GM12865 (cell line): ENCODE measurements at regions not wholly inside any gene's neighbourhood (a gene's known extent, or its start where the extent isn't known, plus 50 kb on each side); places are given as distances from the start of the nearest gene placed in this dataset.

Experiments
- DNase-seq: peaks from one replicate; pipeline ENCODE4 v3.0.0; 2010; ENCODE audit warnings: low read depth
- H3K4me3 ChIP-seq: 2 replicates; pipeline ENCODE4 v1.5.1; 2011; ENCODE audit warnings: mild to moderate bottlenecking, low read depth, low read length, control low read depth
- TF ChIP-seq, protein P1 (sequence below): IDR thresholded peaks from 2 replicates; pipeline ENCODE4 v1.5.1; 2011; ENCODE audit warnings: low read length, control low read depth, low read depth, inconsistent platforms; ENCODE audit not compliant: insufficient read depth; ENCODE audit errors: missing control alignments

GRCh38 chr22:48080316-48081165 is 1318.1 kb downstream of the TBC1D22A start:
- no peak for DNase-seq
- TF ChIP-seq, protein P1, sequence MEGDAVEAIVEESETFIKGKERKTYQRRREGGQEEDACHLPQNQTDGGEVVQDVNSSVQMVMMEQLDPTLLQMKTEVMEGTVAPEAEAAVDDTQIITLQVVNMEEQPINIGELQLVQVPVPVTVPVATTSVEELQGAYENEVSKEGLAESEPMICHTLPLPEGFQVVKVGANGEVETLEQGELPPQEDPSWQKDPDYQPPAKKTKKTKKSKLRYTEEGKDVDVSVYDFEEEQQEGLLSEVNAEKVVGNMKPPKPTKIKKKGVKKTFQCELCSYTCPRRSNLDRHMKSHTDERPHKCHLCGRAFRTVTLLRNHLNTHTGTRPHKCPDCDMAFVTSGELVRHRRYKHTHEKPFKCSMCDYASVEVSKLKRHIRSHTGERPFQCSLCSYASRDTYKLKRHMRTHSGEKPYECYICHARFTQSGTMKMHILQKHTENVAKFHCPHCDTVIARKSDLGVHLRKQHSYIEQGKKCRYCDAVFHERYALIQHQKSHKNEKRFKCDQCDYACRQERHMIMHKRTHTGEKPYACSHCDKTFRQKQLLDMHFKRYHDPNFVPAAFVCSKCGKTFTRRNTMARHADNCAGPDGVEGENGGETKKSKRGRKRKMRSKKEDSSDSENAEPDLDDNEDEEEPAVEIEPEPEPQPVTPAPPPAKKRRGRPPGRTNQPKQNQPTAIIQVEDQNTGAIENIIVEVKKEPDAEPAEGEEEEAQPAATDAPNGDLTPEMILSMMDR: no peak
- H3K4me3 ChIP-seq: no peak overlapping the region

DNA sequence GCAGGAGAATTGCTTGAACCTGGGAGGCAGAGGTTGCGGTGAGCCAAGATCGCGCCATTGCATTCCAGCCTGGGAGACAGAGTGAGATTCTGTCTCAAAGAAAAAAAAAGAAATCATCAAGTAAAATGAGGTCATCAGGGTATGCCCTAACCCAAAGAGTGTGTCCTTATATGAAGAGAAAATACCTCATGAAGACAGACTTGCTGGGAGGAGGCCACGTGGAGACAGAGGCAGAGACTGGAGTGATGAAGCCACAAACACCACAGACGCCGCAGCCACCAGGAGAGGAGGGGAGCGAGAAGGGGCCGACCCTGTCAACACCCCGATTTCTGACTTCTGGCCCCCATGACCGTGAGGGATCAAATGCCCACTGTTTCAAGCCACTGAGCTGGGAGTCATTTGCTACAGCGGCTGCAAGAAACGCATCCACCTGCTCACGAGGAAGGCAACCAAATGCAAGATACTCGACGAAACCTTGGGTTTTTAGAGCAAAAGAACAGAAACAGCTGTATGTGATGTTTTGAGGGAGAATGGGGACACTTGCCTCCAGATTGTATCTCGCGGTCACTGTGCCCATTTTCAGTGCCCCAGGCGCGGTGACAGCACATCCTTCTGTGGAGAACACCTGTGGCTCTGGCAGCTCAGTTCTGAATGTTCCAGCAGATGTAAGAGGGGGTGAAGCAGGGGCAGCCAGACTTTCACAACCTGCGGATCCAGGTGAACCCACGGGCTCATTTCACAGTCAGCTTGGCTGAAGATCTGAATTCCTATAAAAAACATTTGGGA is 1317.2 kb downstream of the TBC1D22A start:
- DNase-seq: no peak
- TF ChIP-seq, protein P1: no peak
- H3K4me3 ChIP-seq: no peak overlapping the region

GRCh38 chr22:48078825-48079224 is 1316.4 kb downstream of the TBC1D22A start:
- TF ChIP-seq, protein P1: no peak
- H3K4me3 ChIP-seq: no peak overlapping the region
- DNase-seq: no peak

DNA sequence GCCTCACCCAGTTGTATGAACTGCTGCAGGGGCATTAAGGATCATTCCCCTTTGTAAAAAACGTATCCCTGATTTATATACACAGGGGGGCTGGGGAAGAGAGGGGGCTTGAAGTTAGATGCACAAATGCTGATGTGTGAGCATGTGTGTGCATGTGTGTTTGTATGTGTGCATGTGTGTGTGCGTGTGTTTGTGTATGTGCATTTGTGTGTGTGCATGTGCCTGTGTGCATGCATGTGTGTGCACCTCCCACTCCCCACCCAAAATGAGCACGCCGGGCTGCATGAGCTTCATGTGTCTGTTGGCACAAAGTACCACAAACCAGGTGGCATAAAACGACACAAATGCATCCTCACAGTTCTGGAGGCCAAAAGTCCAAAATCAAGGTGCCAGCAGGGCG is 1315.2 kb downstream of the TBC1D22A start:
- no peak for DNase-seq
- no peak overlapping the region for H3K4me3 ChIP-seq
- TF ChIP-seq, protein P1: no peak

GRCh38 chr22:48076008-48076407 is 1313.6 kb downstream of the TBC1D22A start:
- DNase-seq: no peak
- TF ChIP-seq, protein P1: no peak
- no peak overlapping the region for H3K4me3 ChIP-seq

DNA sequence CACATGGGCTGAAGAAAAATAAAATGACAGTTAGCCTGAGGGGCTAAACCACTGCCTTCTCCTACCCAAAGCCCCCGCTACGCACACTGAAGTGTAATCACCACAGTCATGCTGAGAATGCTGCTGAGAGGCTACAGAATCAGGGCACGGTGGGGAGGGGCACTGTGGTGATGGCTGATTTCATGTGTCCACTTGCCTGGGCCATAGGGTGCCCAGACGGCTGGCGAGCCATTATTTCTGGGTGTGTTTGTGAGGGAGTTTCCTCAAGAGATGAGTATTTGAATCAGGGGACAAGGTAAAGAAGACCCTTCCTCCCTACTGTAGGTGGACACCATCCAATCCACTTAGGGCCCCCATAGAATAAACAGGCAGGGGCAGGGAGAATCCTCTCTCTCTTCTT is 1313.2 kb downstream of the TBC1D22A start:
- H3K4me3 ChIP-seq: no peak overlapping the region

More for the DNA sequence above, 1313.2 kb downstream of the TBC1D22A start:
- TF ChIP-seq, protein P1: no peak
- DNase-seq: no peak
